Islet of Langerhans (tissue), 1 donor: ENCODE measurements at regions not wholly inside any gene's neighbourhood (a gene's known extent, or its start where the extent isn't known, plus 50 kb on each side); places are given as distances from the start of the nearest gene placed in this dataset.
"Not testable (repeated sequence)": the region's sequence is repeated elsewhere in the genome, so short reads cannot be mapped to it uniquely, and the experiment has no call there.

Source experiments
- FAIRE-seq: peaks from one replicate; lab custom pipeline; 2011; peaks lifted over from hg19 to GRCh38; lab: Jason Lieb, UNC

DNA sequence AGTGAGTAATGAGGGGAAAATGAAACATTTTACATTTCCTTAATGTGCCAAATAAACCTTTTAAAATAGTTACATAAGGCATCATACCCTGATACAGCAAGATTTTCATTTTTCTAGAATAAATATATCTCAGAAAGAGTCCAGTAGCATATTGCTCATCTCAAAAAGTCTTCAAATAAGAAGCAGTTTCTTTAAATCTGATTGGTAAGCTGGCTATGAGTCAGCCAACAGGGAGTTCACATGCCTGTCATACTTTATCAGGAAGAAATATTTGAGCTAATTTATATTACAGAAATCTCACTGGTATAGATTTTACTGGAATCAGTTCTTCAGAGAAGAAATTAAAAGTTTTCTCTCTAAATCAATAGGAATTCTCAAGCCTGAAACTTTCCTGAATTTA, 258.1 kb downstream of the C11orf87 start:
- no peak for FAIRE-seq

DNA sequence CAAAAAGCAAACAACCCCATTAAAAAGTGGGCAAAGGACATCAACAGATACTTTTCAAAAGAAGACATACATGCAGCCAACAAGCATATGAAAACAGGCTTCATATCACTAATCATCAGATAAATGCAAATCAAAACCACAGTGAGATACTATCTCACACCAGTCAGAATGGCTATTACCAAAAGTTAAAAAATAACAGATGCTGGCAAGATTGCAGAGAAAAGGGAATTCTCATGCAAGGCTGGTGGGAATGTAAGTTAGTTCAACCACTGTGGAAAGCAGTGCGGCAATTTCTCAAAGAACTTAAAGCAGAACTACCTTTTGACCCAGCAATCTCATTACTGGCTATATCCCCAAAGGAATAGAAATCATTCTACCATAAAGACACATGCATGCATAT, 260.8 kb downstream of the C11orf87 start:
- not testable (repeated sequence) for FAIRE-seq

DNA sequence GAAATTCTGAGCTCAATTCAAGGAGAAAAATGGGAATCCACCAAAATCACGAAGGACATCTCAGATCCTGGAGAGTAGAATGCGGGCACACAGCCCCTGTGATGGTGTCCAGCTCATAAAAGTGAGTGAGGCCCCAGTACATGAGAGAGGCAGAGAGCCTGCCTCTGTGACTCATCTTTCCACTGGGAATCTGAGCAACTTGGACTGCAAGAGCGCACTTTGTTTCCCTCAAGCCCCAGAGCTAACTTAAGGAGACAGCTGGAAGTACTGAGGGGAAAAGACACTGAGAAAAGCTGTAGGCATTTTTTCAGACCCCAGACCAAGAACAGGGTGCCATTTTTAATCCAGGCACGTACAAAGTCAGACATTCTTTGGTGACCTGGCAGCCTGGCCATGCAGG, 273.7 kb downstream of the C11orf87 start:
- no peak for FAIRE-seq

DNA sequence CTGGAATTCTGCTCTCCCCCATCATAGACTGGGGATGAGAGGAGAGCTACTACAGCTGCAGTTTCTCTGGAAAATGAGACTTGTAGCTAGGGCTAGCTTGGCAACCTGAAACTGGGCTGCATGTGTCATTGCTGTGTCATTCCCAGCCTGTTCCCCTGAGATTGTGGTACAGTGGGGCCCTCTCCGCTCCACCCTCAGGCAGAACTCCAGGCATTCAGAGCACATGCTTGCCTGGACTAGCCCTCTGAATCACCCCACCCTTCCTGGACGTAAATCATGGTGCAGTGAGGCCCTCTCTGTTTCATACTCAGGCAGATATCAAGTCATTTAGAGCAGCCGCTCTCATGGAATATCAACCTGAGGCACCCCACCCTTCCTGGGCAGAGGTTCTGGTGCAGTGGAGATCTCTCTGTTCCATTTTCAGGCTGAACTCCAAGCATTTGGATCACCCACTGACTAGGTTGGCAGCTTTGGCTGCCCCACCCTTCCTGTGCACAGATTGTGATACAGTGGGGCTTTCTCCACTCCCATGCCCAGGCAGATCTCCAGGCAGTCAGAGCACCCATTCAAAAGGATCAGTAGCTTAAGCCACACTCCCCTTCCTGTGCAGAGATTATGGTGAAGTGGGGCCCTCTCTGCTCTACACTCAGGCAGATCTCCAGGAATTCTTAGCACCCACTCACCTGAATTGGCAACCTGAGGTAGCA, 274.4 kb downstream of the C11orf87 start:
- FAIRE-seq, result no peak

DNA sequence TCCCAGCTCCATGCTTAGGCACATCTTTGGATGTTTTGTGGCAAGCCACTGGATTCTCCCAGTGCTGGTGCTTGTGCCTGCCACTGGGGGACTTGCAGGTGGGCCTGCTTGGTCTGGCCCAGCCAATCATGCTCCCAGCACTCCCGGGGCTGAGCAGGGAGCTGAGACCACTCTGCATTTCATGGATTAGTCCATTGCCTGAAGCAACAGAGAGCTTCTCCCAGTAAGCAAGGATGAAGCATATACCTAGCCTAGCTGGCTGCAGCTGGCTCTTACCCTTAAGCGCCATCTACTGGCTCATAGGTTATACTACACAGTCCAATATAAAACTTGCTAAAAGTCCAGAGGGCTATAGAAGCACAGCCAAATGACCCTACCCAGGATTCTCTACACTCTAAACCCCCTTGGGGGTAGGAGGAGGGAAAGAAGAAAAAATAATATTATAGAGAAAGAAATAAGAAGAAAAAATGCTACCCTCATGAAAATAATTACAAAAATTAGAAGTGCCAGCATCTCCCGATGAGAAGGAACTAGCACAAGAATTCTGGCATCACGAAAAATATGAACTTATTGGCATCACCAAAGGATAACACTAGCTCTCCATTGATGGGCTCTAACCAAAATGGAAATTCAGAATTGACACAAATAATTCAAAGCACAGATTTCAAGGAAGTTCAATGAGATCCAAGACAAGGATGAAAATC, 275.3 kb downstream of the C11orf87 start:
- peak; percentile 17 for FAIRE-seq

DNA sequence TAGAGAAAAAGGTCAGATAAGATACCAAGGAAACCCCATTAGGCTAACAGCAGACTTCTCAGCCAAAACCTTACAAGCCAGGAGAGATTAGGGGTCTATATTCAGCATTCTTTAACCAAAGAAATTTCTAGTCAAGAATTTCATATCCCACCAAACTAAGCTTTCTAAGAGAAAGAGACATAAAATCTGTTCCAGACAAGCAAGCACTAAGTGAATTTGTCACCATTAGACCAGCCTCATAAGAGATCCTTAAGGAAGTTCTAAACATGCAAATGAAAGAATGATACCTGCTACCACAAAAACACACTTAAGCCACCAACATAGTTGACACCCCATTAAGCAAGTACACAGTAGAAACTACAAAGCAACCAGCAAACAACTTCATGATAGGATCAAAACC, 276.2 kb downstream of the C11orf87 start:
- FAIRE-seq, result no peak

DNA sequence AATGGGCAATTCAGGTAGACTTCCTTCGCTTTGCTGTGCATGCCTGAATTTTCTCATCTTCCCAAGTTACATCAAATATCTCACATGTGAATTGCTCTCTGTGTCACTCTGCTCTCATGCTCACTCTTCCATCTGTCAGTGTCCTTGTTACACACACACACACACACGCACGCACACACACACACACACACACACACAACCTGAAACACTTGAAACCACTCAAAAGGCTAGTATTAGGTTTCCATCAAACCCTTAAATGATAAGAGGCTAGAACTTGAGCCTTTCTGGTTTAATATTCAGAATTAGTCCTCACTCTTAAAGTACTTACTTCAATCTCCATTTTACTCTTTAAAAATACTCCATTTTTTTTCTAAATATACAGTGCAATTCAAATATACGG, 282.4 kb downstream of the C11orf87 start:
- no peak for FAIRE-seq

DNA sequence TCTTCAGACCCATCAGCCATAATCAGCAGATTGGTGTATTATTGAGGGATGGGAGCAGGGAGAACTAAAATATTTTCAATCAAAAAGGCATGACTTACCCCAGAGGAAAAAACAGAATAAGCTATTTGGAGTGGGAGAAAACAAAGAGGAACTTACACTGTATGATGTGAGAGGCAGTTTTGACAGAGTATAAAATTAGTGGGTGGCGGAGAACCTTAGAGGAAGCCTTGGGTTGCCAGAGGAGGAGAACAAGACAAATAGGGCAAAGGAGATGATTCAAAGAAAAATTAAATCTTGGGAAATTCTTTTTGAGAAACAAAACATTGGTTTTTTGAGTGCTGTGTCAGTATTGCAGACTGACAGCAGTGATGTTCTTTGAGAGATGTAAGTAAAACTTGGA, 285.0 kb downstream of the C11orf87 start:
- no peak for FAIRE-seq

DNA sequence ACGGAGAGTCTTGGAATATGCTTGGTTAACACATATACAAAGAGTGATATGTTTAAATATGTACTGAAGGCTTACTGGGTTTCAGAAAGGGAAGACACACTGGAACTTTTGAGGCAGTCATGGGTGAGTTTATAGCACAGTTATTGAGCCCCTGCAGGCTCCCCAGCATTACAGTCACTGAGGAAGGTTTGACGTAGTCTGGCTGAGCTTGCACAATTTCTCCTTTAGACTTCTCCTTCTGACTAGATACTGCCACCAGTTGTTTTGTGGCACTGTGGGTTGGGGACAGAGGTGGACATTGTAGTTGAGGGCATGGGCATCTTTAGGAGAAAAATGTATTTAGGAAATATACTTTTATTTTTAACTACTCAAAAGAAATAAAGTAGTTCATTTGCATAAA, 285.4 kb downstream of the C11orf87 start:
- FAIRE-seq, result no peak

DNA sequence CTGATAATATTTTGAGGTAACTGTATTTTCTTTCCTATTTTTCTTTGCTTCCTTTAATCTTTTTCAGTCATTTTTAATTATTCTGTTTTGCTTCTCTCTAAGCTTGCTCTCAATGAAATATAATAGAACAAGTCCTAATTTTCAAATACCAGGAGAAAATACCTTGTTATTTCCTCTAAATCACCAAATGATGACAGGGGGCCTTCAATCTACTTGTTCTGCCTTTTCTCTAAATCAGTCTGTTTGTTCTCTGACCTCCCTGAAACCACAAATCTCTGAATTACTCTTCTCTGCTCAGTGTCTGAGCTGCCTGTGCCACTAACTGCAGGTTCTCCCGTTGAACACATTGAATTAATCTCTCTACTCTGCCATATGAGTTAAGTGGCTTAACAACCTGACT, 286.2 kb downstream of the C11orf87 start:
- no peak for FAIRE-seq

DNA sequence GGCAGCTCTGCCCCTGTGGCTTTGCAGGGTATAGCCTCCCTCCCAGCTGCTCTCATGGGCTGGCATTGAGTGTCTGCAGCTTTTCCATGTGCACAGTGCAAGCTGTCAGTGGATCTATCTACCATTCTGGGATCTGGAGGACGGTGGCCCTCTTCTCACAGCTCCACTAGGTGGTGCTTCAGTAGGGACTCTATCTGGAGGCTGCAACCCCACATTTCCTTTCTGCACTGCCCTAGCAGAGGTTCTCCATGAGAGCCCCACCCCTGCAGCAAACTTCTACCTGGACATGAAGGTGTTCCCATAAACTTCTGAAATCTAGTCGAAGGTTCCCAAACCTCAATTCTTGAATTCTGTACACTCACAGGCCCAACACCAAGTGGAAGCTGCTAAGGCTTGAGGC, 292.5 kb downstream of the C11orf87 start:
- not testable (repeated sequence) for FAIRE-seq

DNA sequence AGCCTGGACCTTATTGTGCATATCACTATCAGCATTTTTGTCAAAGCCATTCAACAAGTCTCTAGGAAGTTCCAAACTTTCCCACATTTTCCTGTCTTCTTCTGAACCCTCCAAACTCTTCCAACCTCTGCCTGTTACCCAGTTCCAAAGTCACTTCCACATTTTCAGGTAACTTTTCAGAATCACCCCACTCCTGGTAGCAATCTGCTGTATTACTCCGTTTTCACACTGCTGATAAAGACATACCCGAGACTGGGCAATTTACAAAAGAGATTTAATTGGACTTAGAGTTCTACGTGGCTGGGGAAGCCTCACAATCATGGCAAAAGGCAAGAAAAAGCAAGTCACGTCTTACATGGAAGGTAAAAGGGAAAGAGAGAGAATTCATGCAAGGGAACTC, 293.4 kb downstream of the C11orf87 start:
- FAIRE-seq, result not testable (repeated sequence)

DNA sequence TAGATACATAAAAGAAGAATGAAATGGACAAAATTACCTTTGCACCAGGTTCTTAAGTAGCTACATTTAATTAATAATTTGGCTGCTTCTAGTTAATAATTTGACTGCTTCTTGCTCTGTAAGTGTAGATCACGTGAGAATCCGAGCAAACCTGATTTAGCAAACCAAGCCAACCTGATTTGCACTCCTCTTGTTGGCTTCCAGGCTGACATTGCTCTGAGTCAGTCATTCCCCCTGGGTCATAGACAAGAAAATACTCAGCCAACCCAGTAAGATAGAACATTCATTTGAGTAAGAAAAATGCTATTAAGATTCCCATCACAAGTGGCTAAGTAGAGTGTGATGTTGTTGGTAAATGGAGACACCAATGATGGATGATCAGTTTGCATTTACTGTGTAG, 304.1 kb downstream of the C11orf87 start:
- no peak for FAIRE-seq

DNA sequence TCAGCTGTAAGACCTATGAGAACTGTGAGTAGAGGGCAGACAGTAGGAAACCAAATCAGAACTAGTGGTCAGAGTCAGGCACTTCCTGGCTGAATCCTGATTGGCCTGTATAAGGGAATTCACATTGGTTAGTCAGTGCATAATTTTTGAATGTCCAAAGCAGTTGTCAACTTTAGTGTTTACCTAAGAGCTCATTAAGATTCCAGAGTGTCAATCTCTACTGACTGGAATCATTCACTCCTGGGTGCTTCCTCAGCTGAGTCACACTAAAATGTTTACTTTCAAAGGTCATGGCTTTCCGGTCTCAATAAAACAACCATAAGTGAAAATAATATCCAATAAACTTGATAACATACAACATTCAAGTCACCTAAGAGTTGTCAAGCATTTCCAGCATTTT, 306.1 kb downstream of the C11orf87 start:
- FAIRE-seq, result peak; percentile 68

DNA sequence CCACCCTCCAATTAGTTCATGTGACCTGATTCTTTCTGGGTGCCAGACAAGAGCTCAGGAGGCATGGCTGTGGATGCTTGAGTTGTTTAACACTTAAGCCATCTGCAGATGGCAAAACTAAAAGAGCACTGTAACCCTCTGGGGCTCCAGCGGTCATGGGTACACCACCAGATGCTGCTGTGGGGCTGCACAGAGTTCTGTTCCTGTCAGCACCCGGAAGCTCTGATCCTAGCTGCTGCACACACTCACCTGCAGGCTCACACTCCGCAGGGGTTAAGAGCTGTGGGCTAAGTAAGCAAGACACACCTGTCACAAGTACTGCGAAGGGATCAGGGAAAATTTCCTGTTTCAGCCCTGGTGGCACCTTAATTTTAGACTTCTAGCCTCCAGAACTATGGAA, 307.8 kb downstream of the C11orf87 start:
- peak; percentile 66 for FAIRE-seq

DNA sequence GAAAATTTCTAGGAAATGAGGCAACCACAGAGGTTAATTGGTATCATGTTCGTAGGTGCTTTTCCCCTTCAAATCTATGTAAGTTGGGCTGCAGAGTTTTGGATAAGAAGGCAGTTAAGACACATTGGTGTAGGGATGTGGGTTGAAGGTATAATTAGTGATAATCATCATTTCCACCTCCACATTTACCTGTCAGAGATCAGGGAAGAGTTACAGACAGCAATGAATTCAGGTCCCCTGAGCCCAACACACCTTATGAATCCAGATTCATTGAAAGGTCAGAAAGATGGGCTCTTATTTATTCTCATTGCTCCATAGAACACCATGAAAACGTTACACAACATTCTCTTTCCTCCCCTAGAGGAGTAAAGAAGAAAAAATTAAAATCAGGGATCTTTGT, 308.7 kb downstream of the C11orf87 start:
- no peak for FAIRE-seq

DNA sequence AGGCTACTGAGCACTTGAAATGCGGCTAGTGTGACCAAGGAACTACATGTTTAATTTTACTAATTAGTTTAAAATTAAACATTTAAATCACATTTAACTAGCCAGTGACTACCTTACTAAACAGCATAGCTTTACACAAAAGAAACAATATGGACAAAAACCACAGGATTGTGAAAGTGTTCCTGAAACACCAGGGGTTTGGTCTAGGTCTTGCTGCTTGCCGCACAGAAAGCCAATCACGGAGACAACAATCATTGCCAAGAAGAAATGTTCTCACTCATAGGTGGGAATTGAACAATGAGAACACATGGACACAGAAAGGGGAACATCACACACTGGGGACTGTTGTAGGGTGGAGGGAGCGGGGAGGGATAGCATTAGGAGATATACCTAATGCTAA, 309.5 kb downstream of the C11orf87 start:
- no peak for FAIRE-seq

DNA sequence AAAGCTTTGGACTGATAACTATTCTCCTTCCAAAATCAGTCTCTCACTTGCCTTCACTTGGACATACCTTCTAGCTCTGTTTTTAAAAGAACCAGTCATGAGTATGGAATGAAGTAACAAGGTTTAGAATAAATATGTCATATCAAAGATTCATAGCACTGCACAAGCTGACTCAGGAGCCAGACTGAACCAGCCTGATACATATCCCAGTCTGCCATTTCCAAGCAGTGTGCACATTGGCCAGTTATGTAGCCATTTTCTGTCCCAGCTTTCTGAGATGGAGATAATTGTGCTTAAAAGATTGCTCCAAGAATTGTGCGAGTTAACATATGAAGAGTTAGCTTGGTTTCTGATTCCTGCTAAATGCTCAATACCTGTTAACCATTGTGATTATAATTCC, 311.3 kb downstream of the C11orf87 start:
- FAIRE-seq, result no peak

DNA sequence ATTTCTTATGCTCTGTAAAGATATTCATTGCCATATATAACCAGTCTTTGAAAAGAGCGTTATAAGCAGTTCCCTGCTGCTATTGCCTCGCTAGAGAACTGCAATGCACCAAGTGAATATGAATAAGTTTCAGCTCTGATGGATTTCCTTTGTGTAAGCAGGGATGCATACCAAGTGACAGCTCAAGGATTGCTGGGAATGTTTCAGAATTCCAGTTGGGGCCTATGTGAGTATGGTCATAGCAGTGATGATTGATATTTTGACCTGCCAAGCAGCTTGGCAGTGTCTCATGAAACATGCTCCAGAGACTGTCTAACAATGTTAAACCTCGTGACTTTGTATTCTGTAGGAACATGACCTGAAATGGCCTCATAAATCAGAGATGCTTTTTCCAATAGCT, 312.6 kb downstream of the C11orf87 start:
- FAIRE-seq, result no peak

DNA sequence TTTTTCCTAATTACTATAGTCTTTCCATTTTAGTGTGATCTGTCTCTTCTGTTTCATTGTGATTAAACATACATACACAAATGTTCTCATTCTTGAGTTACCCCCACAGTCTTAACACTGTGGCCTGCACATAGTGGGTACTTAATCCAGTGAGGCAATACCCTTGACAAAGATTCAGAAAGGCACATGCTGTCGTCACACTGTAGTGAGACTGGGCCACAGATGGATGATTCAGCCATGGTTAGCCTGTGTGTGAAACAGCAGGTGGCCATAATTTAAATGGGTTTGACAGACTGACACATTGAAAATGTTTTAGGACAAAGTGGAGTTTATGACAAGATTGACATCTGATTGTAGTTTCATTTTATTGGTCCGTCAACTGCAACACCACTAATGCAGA, 313.1 kb downstream of the C11orf87 start:
- FAIRE-seq, result no peak

DNA sequence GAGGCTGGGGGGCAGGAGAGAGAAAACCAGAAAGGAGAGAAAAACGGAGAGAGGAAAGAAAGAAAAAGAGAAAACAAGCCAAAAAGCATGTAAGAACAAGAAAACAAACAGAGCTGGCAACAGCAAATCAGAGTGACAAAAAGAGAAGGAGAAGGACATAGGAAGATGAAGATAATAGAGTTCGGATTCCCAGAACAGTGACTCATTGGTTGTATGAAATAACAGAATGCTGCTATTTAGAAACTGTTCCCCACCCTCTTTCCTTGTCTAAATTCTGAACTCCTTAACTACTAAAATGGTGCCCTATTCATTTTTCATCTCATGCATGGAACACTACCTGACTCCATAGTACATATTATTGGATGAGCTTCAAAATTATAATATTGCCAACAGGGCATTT, 317.4 kb downstream of the C11orf87 start:
- FAIRE-seq, result no peak

DNA sequence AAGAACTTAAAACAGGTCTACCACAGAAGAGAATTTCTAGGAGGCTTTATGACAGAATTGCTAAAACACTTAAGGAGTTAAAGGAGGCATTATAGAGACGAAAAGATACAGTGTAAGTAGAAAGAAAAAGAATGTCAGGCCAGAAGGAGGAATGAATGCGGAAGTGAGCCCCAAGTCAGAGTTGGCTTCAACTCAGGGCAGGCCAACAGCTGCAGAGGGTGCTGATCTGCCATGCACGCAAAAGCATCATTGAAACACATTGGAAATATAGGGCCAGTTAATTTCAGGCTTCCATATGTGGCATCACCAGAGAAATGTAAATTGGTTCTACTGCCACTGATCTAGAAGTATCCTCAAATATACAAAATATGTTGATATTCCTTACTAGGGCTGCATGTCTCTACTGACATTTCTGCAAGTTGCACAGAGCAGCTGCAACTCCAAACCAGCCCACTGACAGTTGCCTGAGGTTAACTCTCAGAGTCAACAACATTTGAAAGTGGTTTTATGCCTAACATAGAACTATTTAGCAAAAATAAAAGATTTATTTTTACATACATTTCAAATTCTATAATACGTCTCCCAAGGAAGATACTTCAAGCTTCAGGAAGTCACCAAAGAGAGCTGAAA, 324.1 kb downstream of the C11orf87 start:
- FAIRE-seq, result no peak

DNA sequence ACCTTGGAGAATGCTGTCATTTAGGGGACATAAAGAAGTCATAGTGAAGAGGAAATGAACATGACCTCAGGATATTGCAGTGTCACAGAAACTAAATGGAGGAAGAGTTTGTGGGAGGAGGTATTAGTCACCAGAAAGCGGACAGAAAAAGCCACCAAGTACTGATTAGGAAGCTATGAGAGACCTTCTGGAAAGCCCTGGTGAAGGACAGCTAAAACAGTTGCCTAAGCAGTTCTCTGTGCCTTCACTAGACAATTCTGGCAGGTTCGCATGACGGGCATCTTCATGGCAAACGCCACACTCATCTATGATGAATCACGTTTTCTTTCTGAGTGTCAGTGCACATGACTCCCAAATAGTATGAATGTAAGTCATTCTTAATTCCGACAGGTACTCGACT, 325.8 kb downstream of the C11orf87 start:
- no peak for FAIRE-seq

DNA sequence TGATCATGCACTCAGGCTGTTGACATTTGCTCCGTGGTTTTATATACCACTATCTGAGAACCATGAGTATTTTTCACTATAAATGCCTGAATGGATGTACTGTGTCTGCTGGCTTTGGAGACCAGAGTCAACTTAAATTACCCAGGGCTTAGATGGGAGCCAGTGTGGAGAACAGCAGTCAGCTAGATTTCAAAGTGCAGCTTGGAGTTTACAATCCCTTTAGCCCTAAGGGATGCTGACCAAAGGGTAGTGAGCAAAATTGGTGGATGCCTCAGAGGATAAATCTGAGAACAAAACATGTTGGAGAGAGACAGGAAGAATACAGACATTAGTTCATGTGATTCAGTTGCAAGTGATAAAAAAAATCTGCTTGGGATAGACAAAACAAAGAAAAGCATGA, 327.5 kb downstream of the C11orf87 start:
- FAIRE-seq, result no peak
